ENCODE measurements at regions not wholly inside any gene's neighbourhood (a gene's known extent, or its start where the extent isn't known, plus 50 kb on each side); places are given as distances from the start of the nearest gene placed in this dataset.
"Not testable (repeated sequence)": the region's sequence is repeated elsewhere in the genome, so short reads cannot be mapped to it uniquely, and the experiment has no call there.

GRCh38 chr13:60893801-60894200 lies 496.8 kb downstream of the TDRD3 start:
- no peaks in the 10 kb centered on the region for H3K27me3 ChIP-seq
- no peaks in the 10 kb centered on the region for H3K36me3 ChIP-seq
- H3K4me1 ChIP-seq: no peaks in the 10 kb centered on the region
- no peak overlapping the region for H3K4me3 ChIP-seq
- no peak for DNase-seq
- H3K27ac ChIP-seq: no peak overlapping the region
- H3K9me3 ChIP-seq (replicated peaks): no peaks in the 10 kb centered on the region

DNA sequence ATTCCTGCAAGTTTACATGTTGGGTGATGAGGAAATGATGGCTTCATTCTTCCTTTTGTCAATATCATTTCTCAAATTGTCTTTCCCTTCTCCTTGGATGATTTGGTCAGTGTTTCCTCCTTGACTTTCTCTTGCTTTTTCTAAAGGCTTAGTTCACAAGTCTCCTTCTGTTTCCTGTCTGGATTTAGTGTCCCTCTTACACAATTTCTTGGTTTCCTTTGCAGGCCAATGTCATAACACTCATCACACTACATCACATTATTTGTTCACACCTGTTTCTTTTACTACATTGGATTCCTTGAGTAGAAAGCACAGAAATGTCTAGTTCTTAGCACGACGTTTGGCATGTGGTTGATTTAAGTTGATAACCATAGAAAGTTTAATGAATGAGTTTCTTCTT lies 490.7 kb downstream of the TDRD3 start:
- no peak for DNase-seq
- no peak overlapping the region for H3K4me3 ChIP-seq
- no peaks in the 10 kb centered on the region for H3K27me3 ChIP-seq
- no peak overlapping the region for H3K27ac ChIP-seq
- H3K4me1 ChIP-seq: no peaks in the 10 kb centered on the region
- H3K36me3 ChIP-seq: no peaks in the 10 kb centered on the region
- no peaks in the 10 kb centered on the region for H3K9me3 ChIP-seq (replicated peaks)

- Histone ChIP-seq H3K36me3 (no peaks in the 10 kb centered on the region), H3K4me3 (no peak overlapping the region), H3K27me3 (no peaks in the 10 kb centered on the region), H3K9me3 (replicated peaks) (no peaks in the 10 kb centered on the region), H3K4me1 (no peaks in the 10 kb centered on the region), H3K27ac (no peak overlapping the region)
- no peak for DNase-seq
These were observed 484.5 kb downstream of the TDRD3 start for GRCh38 chr13:60881507-60881906.

DNA sequence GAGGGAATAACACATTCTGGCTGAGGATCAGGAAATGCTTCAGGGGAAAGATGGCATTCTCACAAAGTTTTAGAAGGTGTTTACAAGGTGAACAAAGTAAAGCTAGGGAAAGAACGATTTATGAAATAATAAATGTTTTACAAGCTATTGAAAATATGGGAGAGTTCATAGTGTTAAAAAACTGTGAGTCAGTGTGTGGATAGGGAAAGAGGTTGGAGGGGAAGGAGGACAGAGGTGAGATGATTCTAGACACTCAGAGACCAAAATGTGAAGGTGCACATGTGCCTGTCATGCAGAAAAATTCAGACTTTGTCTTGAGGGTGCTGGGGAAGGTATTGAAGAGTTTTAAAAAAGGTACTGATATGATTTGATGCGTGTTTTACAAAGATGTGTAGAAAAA lies 476.1 kb downstream of the TDRD3 start:
- Histone ChIP-seq H3K9me3 (replicated peaks) (no peaks in the 10 kb centered on the region), H3K27ac (no peak overlapping the region), H3K27me3 (no peaks in the 10 kb centered on the region), H3K36me3 (no peaks in the 10 kb centered on the region), H3K4me3 (no peak overlapping the region), H3K4me1 (no peaks in the 10 kb centered on the region)
- no peak for DNase-seq

GRCh38 chr13:60869941-60870613 lies 473.1 kb downstream of the TDRD3 start:
- Histone ChIP-seq H3K27me3 (no peaks in the 10 kb centered on the region), H3K36me3 (no peaks in the 10 kb centered on the region), H3K9me3 (replicated peaks) (no peaks in the 10 kb centered on the region), H3K27ac (no peak overlapping the region), H3K4me1 (no peaks in the 10 kb centered on the region), H3K4me3 (no peak overlapping the region)
- no peak for DNase-seq

GRCh38 chr13:60869225-60869624 lies 472.2 kb downstream of the TDRD3 start:
- H3K4me1 ChIP-seq: no peaks in the 10 kb centered on the region
- no peak overlapping the region for H3K27ac ChIP-seq
- DNase-seq: no peak
- no peak overlapping the region for H3K4me3 ChIP-seq
- H3K36me3 ChIP-seq: no peaks in the 10 kb centered on the region
- no peaks in the 10 kb centered on the region for H3K27me3 ChIP-seq
- 0 out of 2 replicates have a peak, but pooled peaks cover 2% of the 10 kb centered on the region for H3K9me3 ChIP-seq (replicated peaks)

DNA sequence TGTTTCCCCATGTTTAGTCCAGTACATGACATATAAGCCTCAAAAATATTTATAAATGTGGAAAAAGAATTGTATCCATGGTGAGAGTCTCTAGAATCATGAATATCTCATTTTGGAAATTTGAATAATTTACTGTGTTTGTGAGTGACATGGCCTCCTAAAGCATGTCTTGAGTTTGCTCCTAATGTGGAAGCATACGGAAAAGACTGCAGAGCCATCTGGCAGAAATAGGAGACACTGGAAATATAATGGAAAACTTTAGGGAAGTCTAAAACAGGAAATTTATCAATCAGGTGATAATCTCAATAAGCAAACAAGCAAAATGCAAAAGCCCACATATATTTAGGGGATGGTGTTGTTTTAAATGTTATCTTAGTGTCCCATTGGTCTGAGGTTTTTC lies 465.0 kb downstream of the TDRD3 start:
- Histone ChIP-seq H3K27me3 (no peaks in the 10 kb centered on the region), H3K4me1 (peaks cover 11% of the 10 kb centered on the region; the same call in 1 of the 2 replicates)

GRCh38 chr13:60857698-60858097 lies 460.7 kb downstream of the TDRD3 start:
- Histone ChIP-seq H3K4me1 (peaks cover 11% of the 10 kb centered on the region; the same call in 1 of the 2 replicates), H3K27ac (no peak overlapping the region), H3K4me3 (no peak overlapping the region), H3K9me3 (replicated peaks) (no peaks in the 10 kb centered on the region), H3K27me3 (no peaks in the 10 kb centered on the region), H3K36me3 (no peaks in the 10 kb centered on the region)
- DNase-seq: no peak

More for the DNA sequence above, 465.0 kb downstream of the TDRD3 start:
- H3K36me3 ChIP-seq: no peaks in the 10 kb centered on the region
- no peak for DNase-seq
- H3K4me3 ChIP-seq: no peak overlapping the region
- H3K9me3 ChIP-seq (replicated peaks): 0 out of 2 replicates have a peak, but pooled peaks cover 3% of the 10 kb centered on the region
- peak overlapping the region; percentile 45; the same call in 1 of the 2 replicates for H3K27ac ChIP-seq

GRCh38 chr13:60852886-60853285 lies 455.9 kb downstream of the TDRD3 start:
- DNase-seq: no peak
- Histone ChIP-seq H3K9me3 (replicated peaks) (no peaks in the 10 kb centered on the region), H3K4me1 (no peaks in the 10 kb centered on the region), H3K36me3 (no peaks in the 10 kb centered on the region), H3K4me3 (no peak overlapping the region), H3K27me3 (no peaks in the 10 kb centered on the region), H3K27ac (no peak overlapping the region)

GRCh38 chr13:60851378-60851777 lies 454.4 kb downstream of the TDRD3 start:
- no peak for DNase-seq
- Histone ChIP-seq H3K27me3 (no peaks in the 10 kb centered on the region), H3K4me1 (no peaks in the 10 kb centered on the region), H3K27ac (no peak overlapping the region), H3K9me3 (replicated peaks) (no peaks in the 10 kb centered on the region), H3K36me3 (no peaks in the 10 kb centered on the region), H3K4me3 (no peak overlapping the region)

- DNase-seq: no peak
- H3K4me3 ChIP-seq: no peak overlapping the region
- no peaks in the 10 kb centered on the region for H3K27me3 ChIP-seq
- H3K27ac ChIP-seq: no peak overlapping the region
- H3K4me1 ChIP-seq: no peaks in the 10 kb centered on the region
- H3K9me3 ChIP-seq (replicated peaks): no peaks in the 10 kb centered on the region
- no peaks in the 10 kb centered on the region for H3K36me3 ChIP-seq
These were observed 453.5 kb downstream of the TDRD3 start for GRCh38 chr13:60850526-60850925.

DNA sequence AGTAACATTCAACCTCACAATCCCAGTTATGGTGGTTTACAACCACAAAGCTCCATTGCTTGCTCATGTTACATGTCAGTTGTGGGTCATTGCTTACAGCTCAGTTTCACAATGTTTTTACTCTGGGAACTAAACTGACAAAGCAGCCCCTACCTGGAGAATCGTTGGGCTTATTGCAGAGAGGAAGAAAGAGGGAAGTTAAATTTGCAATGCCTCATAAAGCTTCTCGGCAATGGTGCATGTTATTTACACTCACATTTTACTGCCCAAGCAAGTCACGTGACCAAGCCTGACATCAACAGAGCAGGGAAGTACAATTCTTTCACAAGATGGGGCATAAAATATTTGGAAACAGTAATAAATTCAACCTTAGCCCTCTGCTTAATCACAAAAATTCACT lies 441.6 kb downstream of the TDRD3 start:
- Histone ChIP-seq H3K36me3 (no peaks in the 10 kb centered on the region), H3K27ac (no peak overlapping the region), H3K27me3 (no peaks in the 10 kb centered on the region), H3K4me1 (no peaks in the 10 kb centered on the region), H3K9me3 (replicated peaks) (no peaks in the 10 kb centered on the region), H3K4me3 (no peak overlapping the region)
- DNase-seq: peak in 1 of 2 experiments; percentile 26

GRCh38 chr13:60837806-60838205 lies 440.8 kb downstream of the TDRD3 start:
- Histone ChIP-seq H3K4me3 (no peak overlapping the region), H3K27ac (no peak overlapping the region), H3K4me1 (no peaks in the 10 kb centered on the region), H3K27me3 (no peaks in the 10 kb centered on the region), H3K9me3 (replicated peaks) (no peaks in the 10 kb centered on the region), H3K36me3 (no peaks in the 10 kb centered on the region)
- DNase-seq: no peak

GRCh38 chr13:60836821-60837220 lies 439.8 kb downstream of the TDRD3 start:
- H3K4me3 ChIP-seq: no peak overlapping the region
- H3K4me1 ChIP-seq: no peaks in the 10 kb centered on the region
- H3K27me3 ChIP-seq: no peaks in the 10 kb centered on the region
- H3K27ac ChIP-seq: no peak overlapping the region
- DNase-seq: no peak
- H3K36me3 ChIP-seq: no peaks in the 10 kb centered on the region
- no peaks in the 10 kb centered on the region for H3K9me3 ChIP-seq (replicated peaks)

DNA sequence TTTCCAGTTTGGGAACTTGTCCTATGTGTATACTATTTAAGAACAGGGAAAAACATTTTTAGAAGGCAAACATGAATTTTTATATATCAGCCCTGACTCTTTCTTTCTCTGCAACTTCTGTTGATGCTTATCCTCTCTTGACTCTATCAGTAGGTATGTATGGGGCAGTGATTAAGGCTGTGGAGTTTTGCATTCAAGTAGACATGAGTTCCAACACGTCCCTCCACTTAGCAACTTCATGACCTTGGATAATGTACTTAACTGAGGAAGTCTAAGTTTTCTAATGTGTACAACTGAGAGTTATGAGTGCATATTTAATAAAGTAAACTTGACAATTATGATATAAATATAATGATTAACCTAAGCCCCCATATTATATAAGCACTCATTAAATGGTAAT lies 414.6 kb downstream of the TDRD3 start:
- Histone ChIP-seq H3K9me3 (replicated peaks) (no peaks in the 10 kb centered on the region), H3K4me3 (no peak overlapping the region), H3K36me3 (no peaks in the 10 kb centered on the region), H3K4me1 (no peaks in the 10 kb centered on the region), H3K27ac (no peak overlapping the region), H3K27me3 (no peaks in the 10 kb centered on the region)
- no peak for DNase-seq

GRCh38 chr13:60805640-60806039 lies 408.6 kb downstream of the TDRD3 start:
- not testable (repeated sequence) for H3K4me3 ChIP-seq, H3K4me1 ChIP-seq

More at GRCh38 chr13:60805640-60806039, 408.6 kb downstream of the TDRD3 start:
- not testable (repeated sequence) for H3K9me3 ChIP-seq (replicated peaks); DNase-seq; H3K36me3 ChIP-seq; H3K27ac ChIP-seq; H3K27me3 ChIP-seq
